ENCODE measurements at regions not wholly inside any gene's neighbourhood (a gene's known extent, or its start where the extent isn't known, plus 50 kb on each side); places are given as distances from the start of the nearest gene placed in this dataset.

- DNase-seq (ENCODE audit: low read depth), result no peak
Measured at GRCh38 chr2:67516899-67517530, 119.9 kb downstream of the ETAA1 start.

- DNase-seq (ENCODE audit: low read depth), result no peak
Measured at GRCh38 chr2:67522148-67522547, 125.0 kb downstream of the ETAA1 start.

DNA sequence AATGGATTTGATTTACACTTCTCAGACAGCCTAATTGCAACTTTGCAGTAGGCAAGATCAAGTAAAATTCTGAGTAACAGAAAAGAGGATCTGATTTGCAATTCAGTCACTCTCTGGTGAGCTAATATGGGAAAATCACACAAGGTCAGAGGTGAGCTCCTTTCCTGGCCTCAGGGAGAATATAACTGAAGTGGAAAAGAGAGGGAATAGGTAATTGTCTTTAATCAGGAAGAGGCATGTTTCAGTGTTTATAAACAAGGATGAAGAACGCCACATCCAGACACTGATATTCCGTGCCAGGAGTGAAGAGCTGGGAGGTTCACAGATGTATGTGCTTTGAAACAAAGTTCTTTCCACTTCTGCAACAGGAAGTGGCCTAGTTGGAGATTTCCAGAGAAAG lies 127.1 kb downstream of the ETAA1 start:
- no peak for DNase-seq (ENCODE audit: low read depth)

- no peak for DNase-seq (ENCODE audit: low read depth)
Measured at GRCh38 chr2:67524777-67525176, 127.6 kb downstream of the ETAA1 start.

GRCh38 chr2:67526283-67526682 lies 129.2 kb downstream of the ETAA1 start:
- DNase-seq (ENCODE audit: low read depth), result no peak

GRCh38 chr2:67528320-67528719 lies 131.2 kb downstream of the ETAA1 start:
- no peak for DNase-seq (ENCODE audit: low read depth)

DNA sequence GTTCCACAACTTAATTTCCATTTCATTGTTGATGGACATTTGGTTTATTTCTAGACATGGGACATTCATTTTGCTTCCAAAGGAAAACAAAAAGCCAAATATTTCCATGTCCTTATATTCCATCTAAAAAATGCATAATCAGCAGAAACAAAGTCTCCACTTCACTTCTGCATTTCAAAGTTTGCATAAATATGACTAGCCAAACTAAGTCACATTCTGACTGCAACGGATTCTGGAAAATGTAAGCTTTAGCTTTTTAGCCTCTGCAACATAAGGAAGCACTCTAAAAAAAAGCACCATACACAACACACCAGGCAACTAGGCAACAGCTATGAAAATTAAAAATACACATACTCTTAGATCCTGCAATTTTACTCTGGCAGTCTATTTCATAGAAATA lies 135.3 kb downstream of the ETAA1 start:
- no peak for DNase-seq (ENCODE audit: low read depth)

- no peak for DNase-seq (ENCODE audit: low read depth)
Measured at GRCh38 chr2:67534745-67535144, 137.6 kb downstream of the ETAA1 start.

DNA sequence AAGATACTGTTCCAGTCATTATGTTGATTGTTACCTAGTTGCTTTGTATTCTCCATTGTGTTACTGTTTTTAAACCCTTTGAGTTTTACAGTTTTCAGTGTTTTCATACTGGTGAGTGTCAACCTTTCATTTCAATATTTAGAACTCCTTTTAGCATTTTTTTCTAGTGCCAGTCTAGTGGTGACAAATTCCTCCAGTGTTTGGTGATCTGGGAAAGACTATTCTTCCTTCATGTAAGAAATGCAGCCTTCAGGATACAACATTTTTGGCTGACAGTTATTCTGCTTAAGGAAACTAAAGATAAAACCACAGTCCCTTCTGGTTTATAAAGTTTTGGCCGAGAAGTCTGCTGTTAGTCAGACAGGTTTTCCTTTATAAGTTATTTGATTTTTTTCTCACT lies 143.8 kb downstream of the ETAA1 start:
- no peak for DNase-seq (ENCODE audit: low read depth)

DNA sequence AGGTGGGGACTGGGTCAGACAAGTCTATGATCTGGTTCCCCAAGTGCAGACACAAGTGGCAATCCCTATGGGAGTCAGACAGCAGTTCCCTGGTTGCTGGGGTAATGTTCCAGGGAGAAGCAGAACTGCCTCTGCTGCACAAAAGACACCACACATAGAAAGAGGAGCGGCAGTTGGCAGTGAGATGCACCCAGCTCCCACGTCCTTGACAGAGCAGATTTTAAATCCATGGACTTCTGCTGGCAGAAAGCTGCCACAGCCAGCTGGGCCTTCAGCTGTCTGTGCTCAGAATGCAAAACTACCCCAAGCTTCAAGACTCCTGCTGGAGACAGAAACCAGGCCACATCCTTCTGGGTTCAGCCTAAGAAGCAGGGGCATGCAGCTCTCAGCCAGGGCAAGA lies 147.2 kb downstream of the ETAA1 start:
- DNase-seq (ENCODE audit: low read depth), result no peak

GRCh38 chr2:67548317-67549201 lies 151.4 kb downstream of the ETAA1 start:
- DNase-seq (ENCODE audit: low read depth), result no peak

DNA sequence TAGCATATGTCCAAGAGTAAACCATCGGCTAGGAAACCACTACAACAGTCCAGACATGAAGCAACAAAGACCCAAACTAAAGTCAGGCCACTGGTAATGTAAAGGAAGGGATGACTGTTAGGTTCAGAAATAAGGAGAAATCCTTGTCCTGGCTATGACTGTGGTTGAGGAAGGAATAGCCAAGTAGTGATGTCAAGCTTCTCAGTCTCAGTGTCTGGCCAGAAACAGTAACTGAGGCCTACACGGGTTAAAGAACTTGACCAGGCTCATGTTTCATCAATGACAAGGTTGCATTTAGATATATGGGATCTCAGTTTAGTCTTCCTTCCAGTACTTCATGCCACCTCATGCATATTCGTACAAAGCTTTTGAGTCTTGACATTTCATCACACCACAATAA lies 162.0 kb downstream of the ETAA1 start:
- no peak for DNase-seq (ENCODE audit: low read depth)

- DNase-seq (ENCODE audit: low read depth), result no peak
Measured at GRCh38 chr2:67560771-67561456, 163.8 kb downstream of the ETAA1 start.

- DNase-seq (ENCODE audit: low read depth), result no peak
Measured at GRCh38 chr2:67561457-67561965, 164.4 kb downstream of the ETAA1 start.

- DNase-seq (ENCODE audit: low read depth), result no peak
Measured at GRCh38 chr2:67564076-67564475, 166.9 kb downstream of the ETAA1 start.

GRCh38 chr2:67564626-67565025 lies 167.5 kb downstream of the ETAA1 start:
- DNase-seq (ENCODE audit: low read depth), result no peak

DNA sequence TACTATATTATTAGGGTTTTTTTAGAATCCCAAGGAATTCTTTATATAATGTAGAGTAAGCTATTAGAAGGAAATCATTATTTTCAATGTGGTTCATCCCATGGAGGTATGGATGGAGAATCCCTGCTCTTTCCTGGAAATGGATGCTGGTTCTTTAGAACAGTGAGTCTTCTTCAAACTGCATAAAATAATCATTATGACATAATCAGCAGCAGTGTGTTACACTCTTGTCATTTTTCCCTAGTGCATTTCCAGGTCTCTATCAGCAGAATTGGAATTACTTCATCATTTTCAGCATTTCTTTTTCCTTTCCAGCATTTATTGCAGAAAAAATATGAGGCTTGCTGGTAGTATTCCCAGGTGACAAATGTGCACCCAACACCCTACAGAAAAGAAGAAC lies 168.1 kb downstream of the ETAA1 start:
- DNase-seq (ENCODE audit: low read depth), result no peak

DNA sequence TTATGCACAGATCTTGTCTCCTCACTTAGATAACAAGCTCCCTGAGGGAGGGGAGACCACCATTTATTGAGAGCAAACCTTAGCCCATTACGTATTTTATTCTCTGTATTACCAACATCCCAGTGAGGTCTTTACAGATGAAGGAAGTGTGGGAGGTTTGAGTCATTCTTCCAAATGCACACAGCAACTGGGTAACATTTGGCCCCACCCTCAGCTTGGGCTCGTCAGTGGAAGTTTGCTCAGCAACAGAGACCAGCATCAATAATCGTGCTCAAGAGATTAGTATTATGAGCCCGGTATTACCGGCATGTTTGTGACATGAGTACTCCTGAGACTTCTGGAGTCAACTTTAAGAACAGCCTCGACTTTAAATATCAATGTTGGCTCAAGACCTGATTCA lies 168.6 kb downstream of the ETAA1 start:
- no peak for DNase-seq (ENCODE audit: low read depth)

GRCh38 chr2:67566285-67566684 lies 169.2 kb downstream of the ETAA1 start:
- no peak for DNase-seq (ENCODE audit: low read depth)

DNA sequence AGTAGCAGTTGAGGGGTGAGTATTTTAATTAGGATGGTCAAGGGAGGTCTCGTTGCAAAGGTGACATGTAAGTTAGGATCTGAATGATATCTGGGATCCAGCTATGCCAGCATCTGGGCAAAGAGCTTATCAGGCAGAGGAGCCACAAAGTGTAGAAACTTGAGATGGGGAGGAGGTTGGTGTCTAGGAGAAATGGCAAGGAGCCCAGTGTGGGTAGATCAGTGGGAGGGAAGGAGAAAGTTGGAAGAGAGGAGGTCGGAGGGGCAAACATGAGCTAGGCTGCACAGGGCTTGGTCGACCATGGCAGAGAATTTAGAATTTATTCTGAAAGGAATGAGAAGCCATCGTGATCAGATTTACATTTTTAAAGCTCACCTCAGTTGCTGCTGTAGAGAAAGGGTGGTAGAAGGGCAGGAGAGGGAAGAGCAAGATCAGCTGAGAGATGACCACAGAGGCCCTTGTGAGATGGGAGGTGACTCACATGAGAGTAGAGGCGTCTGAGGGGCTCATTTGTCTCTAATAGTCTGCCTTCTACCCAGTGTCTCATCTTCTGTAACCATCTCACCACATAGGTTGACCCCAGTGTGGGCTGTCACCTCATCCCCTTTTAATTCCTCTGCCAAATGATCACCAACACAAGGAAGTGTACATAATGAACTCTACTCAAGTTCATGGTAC lies 170.0 kb downstream of the ETAA1 start:
- DNase-seq (ENCODE audit: low read depth), result no peak

GRCh38 chr2:67567886-67568285 lies 170.8 kb downstream of the ETAA1 start:
- no peak for DNase-seq (ENCODE audit: low read depth)

- no peak for DNase-seq (ENCODE audit: low read depth)
Measured at GRCh38 chr2:67570611-67571010, 173.5 kb downstream of the ETAA1 start.
